Activated CD8-positive, alpha-beta T cell treated with anti-CD3 and anti-CD28 coated beads, Interleukin-2, amount 10 ng/mL, durations not matched to agents 7 days and 5 days (primary cell): ENCODE measurements at regions not wholly inside any gene's neighbourhood (a gene's known extent, or its start where the extent isn't known, plus 50 kb on each side); places are given as distances from the start of the nearest gene placed in this dataset.

Source experiments
- ATAC-seq: fragments of 150-1000 bp; cut with Tn5 transposase; one replicate; pipeline ENCODE4 v1.10.0; 2021; ENCODE audit warnings: moderate library complexity
- CTCF ChIA-PET: fragments of 350-600 bp; sonication (Branson Sonifier 250); formaldehyde crosslinking; loops from one replicate; lab custom pipeline; 2021; ENCODE audit warnings: antibody characterized with exemption; lab: Charles Lee
- POLR2A ChIA-PET: fragments of 350-600 bp; sonication (Branson Sonifier 250); formaldehyde crosslinking; loops from one replicate; lab custom pipeline; 2021; ENCODE audit warnings: antibody characterized with exemption; lab: Charles Lee
- DNase-seq: peaks from one replicate; pipeline ENCODE4 v3.0.0-alpha.2; 2020
- H3K27ac Mint-ChIP-seq: one replicate; pipeline ENCODE4 v1.8.0; 2021; ENCODE audit warnings: mild to moderate bottlenecking, mixed read lengths
- H3K27me3 Mint-ChIP-seq: one replicate; pipeline ENCODE4 v1.8.0; 2021; ENCODE audit warnings: low read depth, mixed read lengths
- H3K36me3 Mint-ChIP-seq: one replicate; pipeline ENCODE4 v1.8.0; 2021; ENCODE audit warnings: low read depth, mixed read lengths
- H3K4me1 Mint-ChIP-seq: one replicate; pipeline ENCODE4 v1.8.0; 2021; ENCODE audit warnings: low read depth, mixed read lengths
- H3K4me3 Mint-ChIP-seq: one replicate; pipeline ENCODE4 v1.8.0; 2021; ENCODE audit warnings: mild to moderate bottlenecking, mixed read lengths
- H3K9me3 Mint-ChIP-seq: one replicate; pipeline ENCODE4 v1.8.0; 2022; ENCODE audit warnings: mixed read lengths; ENCODE audit not compliant: insufficient read depth

GRCh38 chr6:2296781-2297180, 51.4 kb upstream of the GMDS start:
- CTCF ChIA-PET: interaction anchor here (1.3 kb wide), 1 partner anchor 337 kb away, joined by 4 read pairs; no protein-coding TSS in a partner anchor
- Mint-ChIP-seq H3K4me1 (no peaks in the 10 kb centered on the region), H3K36me3 (peaks cover 4% of the 10 kb centered on the region), H3K27ac (no peak overlapping the region), H3K4me3 (no peak overlapping the region), H3K9me3 (peaks cover 7% of the 10 kb centered on the region), H3K27me3 (no peaks in the 10 kb centered on the region)
- DNase-seq (no peak), ATAC-seq (no peak)
- POLR2A ChIA-PET: no interaction called here
